IMR-90 (cell line): ENCODE measurements at regions not wholly inside any gene's neighbourhood (a gene's known extent, or its start where the extent isn't known, plus 50 kb on each side); places are given as distances from the start of the nearest gene placed in this dataset.

ENCODE experiments used
- ATAC-seq: fragments of 200-7000 bp; cut with Tn5 transposase; 2 replicates; pipeline ENCODE4 v1.9.1; 2020; ENCODE audit warnings: low read depth, mild to moderate bottlenecking, moderate library complexity
- BruUV-seq: library from RNA; stranded (reverse); fragments of 400-500 nt; replicated peaks from 2 replicates; lab custom pipeline; 2021; lab: Mats Ljungman, UMichigan
- CTCF ChIA-PET: fragments of 300-600 bp; formaldehyde crosslinking; extraction: SDS; loops from one replicate; lab custom pipeline; 2021; ENCODE audit warnings: antibody characterized with exemption; lab: Yijun Ruan, JAX
- POLR2A ChIA-PET: fragments of 300-600 bp; sonication (Branson Sonifier 250); formaldehyde crosslinking; loops from one replicate; lab custom pipeline; 2022; ENCODE audit warnings: antibody characterized with exemption; ENCODE audit not compliant: unreplicated experiment; lab: Charles Lee
- DNase-seq: peaks from one replicate; pipeline ENCODE4 v3.0.0; 2013
- H2AFZ ChIP-seq: replicated peaks from 2 replicates; pipeline ENCODE3; 2013; ENCODE audit warnings: low read length, mild to moderate bottlenecking; ENCODE audit not compliant: poor library complexity
- H2AK5ac ChIP-seq: 2 replicates; pipeline ENCODE4 v1.6.1; 2013; ENCODE audit warnings: low read depth, low read length, inconsistent platforms
- H2AK9ac ChIP-seq: replicated peaks from 2 replicates; pipeline ENCODE3; 2013; ENCODE audit warnings: mild to moderate bottlenecking, low read depth, low read length, moderate library complexity; ENCODE audit not compliant: poor library complexity
- H2BK120ac ChIP-seq: 2 replicates; pipeline ENCODE4 v1.6.1; 2013; ENCODE audit warnings: low read depth, low read length, inconsistent platforms
- H2BK15ac ChIP-seq: 3 replicates; pipeline ENCODE4 v1.6.1; 2013; ENCODE audit warnings: low read depth, low read length, inconsistent platforms
- H2BK20ac ChIP-seq: 2 replicates; pipeline ENCODE4 v1.6.1; 2013; ENCODE audit warnings: low read depth, mild to moderate bottlenecking, inconsistent platforms, low read length, moderate library complexity
- H2BK5ac ChIP-seq: 2 replicates; pipeline ENCODE4 v1.6.1; 2013; ENCODE audit warnings: mild to moderate bottlenecking, low read depth, low read length, inconsistent platforms; ENCODE audit not compliant: poor library complexity, severe bottlenecking
- H3K14ac ChIP-seq: replicated peaks from 2 replicates; pipeline ENCODE4 v1.6.1; 2013; ENCODE audit warnings: low read depth, low read length, inconsistent platforms
- H3K18ac ChIP-seq: 2 replicates; pipeline ENCODE4 v1.6.1; 2013; ENCODE audit warnings: low read depth, low read length, control low read depth
- H3K23ac ChIP-seq: 2 replicates; pipeline ENCODE4 v1.6.1; 2013; ENCODE audit warnings: low read depth, low read length, inconsistent platforms
- H3K27ac ChIP-seq: 2 replicates; pipeline ENCODE4 v1.5.1; 2013; ENCODE audit warnings: mild to moderate bottlenecking, control low read depth, low read length; ENCODE audit not compliant: insufficient read depth
- H3K27me3 ChIP-seq: 2 replicates; pipeline ENCODE4 v1.6.1; 2013; ENCODE audit warnings: low read length; ENCODE audit not compliant: control insufficient read depth, insufficient read depth
- H3K36me3 ChIP-seq: 2 replicates; pipeline ENCODE4 v1.6.1; 2013; ENCODE audit warnings: low read length, mixed read lengths; ENCODE audit not compliant: control insufficient read depth, insufficient read depth
- H3K4ac ChIP-seq: 2 replicates; pipeline ENCODE4 v1.6.1; 2013; ENCODE audit warnings: low read depth, low read length, inconsistent platforms
- H3K4me1 ChIP-seq: 2 replicates; pipeline ENCODE4 v1.6.1; 2013; ENCODE audit warnings: low read length, mixed read lengths; ENCODE audit not compliant: control insufficient read depth, insufficient read depth
- H3K4me2 ChIP-seq: 2 replicates; pipeline ENCODE4 v1.6.1; 2013; ENCODE audit warnings: low read depth, mild to moderate bottlenecking, control low read depth, low read length, moderate library complexity
- H3K4me3 ChIP-seq: 2 replicates; pipeline ENCODE4 v1.5.1; 2013; ENCODE audit warnings: low read depth, mild to moderate bottlenecking, control low read depth, low read length, moderate library complexity; ENCODE audit not compliant: insufficient read depth
- H3K56ac ChIP-seq: 2 replicates; pipeline ENCODE4 v1.6.1; 2013; ENCODE audit warnings: low read length, inconsistent platforms; ENCODE audit not compliant: insufficient read depth; ENCODE audit errors: extremely low read depth
- H3K79me1 ChIP-seq, 2 experiments: 2 replicates each; pipeline ENCODE4 v1.6.1; 2013; ENCODE audit warnings: low read length in 2 of 2, inconsistent platforms in 1 of 2, low read depth in 1 of 2
- H3K9ac ChIP-seq: 2 replicates; pipeline ENCODE4 v1.6.1; 2013; ENCODE audit warnings: low read depth, low read length, control low read depth
- H3K9me1 ChIP-seq: 2 replicates; pipeline ENCODE4 v1.6.1; 2013; ENCODE audit warnings: low read length, inconsistent platforms; ENCODE audit not compliant: insufficient read depth
- H3K9me3 ChIP-seq: 2 replicates; pipeline ENCODE4 v1.6.1; 2013; ENCODE audit warnings: low read length; ENCODE audit not compliant: control insufficient read depth, insufficient read depth
- H4K20me1 ChIP-seq: 2 replicates; pipeline ENCODE4 v1.6.1; 2013; ENCODE audit warnings: low read length, inconsistent platforms; ENCODE audit not compliant: insufficient read depth
- H4K5ac ChIP-seq: 2 replicates; pipeline ENCODE4 v1.6.1; 2013; ENCODE audit warnings: mild to moderate bottlenecking, low read depth, low read length, control low read depth
- H4K8ac ChIP-seq, 2 experiments: 2 replicates each; pipeline ENCODE4 v1.6.1; 2013; ENCODE audit warnings: low read depth in 2 of 2, low read length in 2 of 2, control low read depth in 1 of 2, inconsistent platforms in 1 of 2
- H4K91ac ChIP-seq: 2 replicates; pipeline ENCODE4 v1.6.1; 2013; ENCODE audit warnings: low read depth, low read length, inconsistent platforms; ENCODE audit not compliant: insufficient read depth
- POLR2A ChIP-seq: IDR thresholded peaks from 2 replicates; pipeline ENCODE4 v1.6.1; 2012; ENCODE audit warnings: mild to moderate bottlenecking, low read depth, low read length
- WGBS, 2 experiments: methylation state at CpG; one replicate each; pipeline versions ENCODE4 v1.1.5 to v1.1.7; 2013; ENCODE audit warnings: missing lambda C conversion rate in 2 of 2; ENCODE audit not compliant: insufficient read length in 1 of 2; ENCODE audit errors: extremely low coverage in 2 of 2; 5-methylcytosine and 5-hydroxymethylcytosine counted together
- dilution Hi-C: fragments of 300-500 bp; cut with HindIII; formaldehyde crosslinking; loops from one replicate; pipeline ENCODE4 v1.14.3; 2018; ENCODE audit warnings: low sequenced_read_pairs; ENCODE audit not compliant: unreplicated experiment
- in situ Hi-C: fragments of 300-500 bp; cut with MboI; formaldehyde crosslinking; loops from 3 replicates; pipeline ENCODE4 v1.14.3; 2019; ENCODE audit warnings: low sequenced_read_pairs, inconsistent platforms, mixed read lengths
- intact Hi-C: fragments of 100-400 bp; cut with micrococcal nuclease; formaldehyde crosslinking; loops from 2 replicates; pipeline ENCODE4 v1.10.0; 2022

- no TSS peak for BruUV-seq
- no peak overlapping the region for H4K91ac ChIP-seq
- H2BK20ac ChIP-seq = no peak overlapping the region
These were observed 229.1 kb downstream of the S1PR1 start for GRCh38 chr1:101465941-101466340.

More at GRCh38 chr1:101465941-101466340, 229.1 kb downstream of the S1PR1 start:
- CTCF ChIA-PET = no interaction called here
- no peak overlapping the region for H2BK5ac ChIP-seq
- no peaks in the 10 kb centered on the region for H3K27me3 ChIP-seq
- no peak for ATAC-seq
- H3K4ac ChIP-seq = no peak overlapping the region
- H3K9ac ChIP-seq = no peak overlapping the region
- DNase-seq = no peak
- no peak overlapping the region for H2BK15ac ChIP-seq
- H2AFZ ChIP-seq = no peak overlapping the region
- intact Hi-C loops (no loop called here), dilution Hi-C loops (no loop called here), in situ Hi-C loops (no loop called here)
- H3K9me1 ChIP-seq = no peaks in the 10 kb centered on the region
- no peak overlapping the region for H3K14ac ChIP-seq
- no peak overlapping the region for H3K23ac ChIP-seq
- H3K27ac ChIP-seq = no peak overlapping the region
- H4K20me1 ChIP-seq = no peaks in the 10 kb centered on the region
- H3K79me1 ChIP-seq = no peaks in the 10 kb centered on the region
- POLR2A ChIA-PET = no interaction called here
- no peak overlapping the region for H4K8ac ChIP-seq
- H2AK9ac ChIP-seq = no peak overlapping the region
- H3K9me3 ChIP-seq = no peaks in the 10 kb centered on the region
- H3K4me2 ChIP-seq = no peak overlapping the region
- H3K56ac ChIP-seq = no peak overlapping the region
- H3K36me3 ChIP-seq = no peaks in the 10 kb centered on the region
- no peak for TF ChIP-seq POLR2A
- H2BK120ac ChIP-seq = no peak overlapping the region
- no peak overlapping the region for H3K18ac ChIP-seq
- no peaks in the 10 kb centered on the region for H3K4me1 ChIP-seq
- no CpG with 5 or more reads among the region's 2 CpGs for WGBS, 2 experiments
- no peak overlapping the region for H3K4me3 ChIP-seq
- no peak overlapping the region for H4K5ac ChIP-seq
- H2AK5ac ChIP-seq = no peak overlapping the region
